Activated CD8-positive, alpha-beta memory T cell treated with anti-CD3 and anti-CD28 coated beads for 48 hours (primary cell): ENCODE measurements at regions not wholly inside any gene's neighbourhood (a gene's known extent, or its start where the extent isn't known, plus 50 kb on each side); places are given as distances from the start of the nearest gene placed in this dataset.

Experiments used
- DNase-seq, 3 experiments: peaks; one replicate each; pipeline ENCODE4 v3.0.0-alpha.2; 2020; ENCODE audit warnings: low read depth in 2 of 3, low spot score in 2 of 3

- no peak for DNase-seq
Observed at GRCh38 chr13:89752394-89752793, 1595.1 kb upstream of the MIR17HG start.

- no peak for DNase-seq
Observed at GRCh38 chr13:89755729-89756492, 1591.6 kb upstream of the MIR17HG start.

GRCh38 chr13:89763005-89763404, 1584.5 kb upstream of the MIR17HG start:
- DNase-seq, result no peak

GRCh38 chr13:89783221-89783755, 1564.2 kb upstream of the MIR17HG start:
- DNase-seq, result no peak

GRCh38 chr13:89784161-89784809, 1563.2 kb upstream of the MIR17HG start:
- DNase-seq, result no peak

GRCh38 chr13:89786531-89786930, 1561.0 kb upstream of the MIR17HG start:
- DNase-seq, result no peak

- DNase-seq, result no peak
Observed at GRCh38 chr13:89790696-89791095, 1556.8 kb upstream of the MIR17HG start.

GRCh38 chr13:89791971-89792630, 1555.4 kb upstream of the MIR17HG start:
- no peak for DNase-seq

- no peak for DNase-seq
Observed at GRCh38 chr13:89796196-89796595, 1551.3 kb upstream of the MIR17HG start.

GRCh38 chr13:89803839-89804238, 1543.6 kb upstream of the MIR17HG start:
- no peak for DNase-seq

GRCh38 chr13:89806594-89806993, 1540.9 kb upstream of the MIR17HG start:
- no peak for DNase-seq

- DNase-seq, result no peak
Observed at GRCh38 chr13:89812856-89813255, 1534.6 kb upstream of the MIR17HG start.

- no peak for DNase-seq
Observed at GRCh38 chr13:89816404-89816803, 1531.1 kb upstream of the MIR17HG start.

GRCh38 chr13:89822467-89822866, 1525.0 kb upstream of the MIR17HG start:
- DNase-seq, result no peak

GRCh38 chr13:89827552-89827951, 1519.9 kb upstream of the MIR17HG start:
- DNase-seq, result no peak

GRCh38 chr13:89828506-89828905, 1519.0 kb upstream of the MIR17HG start:
- DNase-seq, result no peak

- DNase-seq, result no peak
Observed at GRCh38 chr13:89831157-89831556, 1516.3 kb upstream of the MIR17HG start.

GRCh38 chr13:89832827-89833226, 1514.7 kb upstream of the MIR17HG start:
- DNase-seq, result no peak

GRCh38 chr13:89843621-89844020, 1503.9 kb upstream of the MIR17HG start:
- no peak for DNase-seq

- DNase-seq, result no peak
Observed at GRCh38 chr13:89845874-89846273, 1501.6 kb upstream of the MIR17HG start.

- no peak for DNase-seq
Observed at GRCh38 chr13:89846926-89847585, 1500.4 kb upstream of the MIR17HG start.
